ENCODE measurements at regions not wholly inside any gene's neighbourhood (a gene's known extent, or its start where the extent isn't known, plus 50 kb on each side); places are given as distances from the start of the nearest gene placed in this dataset.
"Not testable (repeated sequence)": the region's sequence is repeated elsewhere in the genome, so short reads cannot be mapped to it uniquely, and the experiment has no call there.

DNA sequence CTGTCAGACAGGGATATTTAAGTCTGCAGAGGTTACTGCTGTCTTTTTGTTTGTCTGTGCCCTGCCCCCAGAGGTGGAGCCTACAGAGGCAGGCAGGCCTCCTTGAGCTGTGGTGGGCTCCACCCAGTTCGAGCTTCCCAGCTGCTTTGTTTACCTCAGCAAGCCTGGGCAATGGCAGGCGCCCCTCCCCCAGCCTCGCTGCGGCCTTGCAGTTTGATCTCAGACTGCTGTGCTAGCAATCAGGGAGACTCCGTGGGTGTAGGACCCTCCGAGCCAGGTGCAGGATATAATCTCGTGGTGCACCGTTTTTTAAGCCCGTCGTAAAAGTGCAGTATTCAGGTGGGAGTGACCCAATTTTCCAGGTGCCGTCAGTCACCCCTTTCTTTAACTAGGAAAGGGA lies 78.4 kb upstream of the HAPLN1 start:
- TF ChIP-seq TAF1 (IDR thresholded peaks at IDR 0.05; ENCODE audit: borderline replicate concordance, low read depth, low read length); RCOR1 (IDR thresholded peaks at IDR 0.05; ENCODE audit: low read length); EP300 (IDR thresholded peaks at IDR 0.05; ENCODE audit: borderline replicate concordance in 1 of 2, low read depth in 1 of 2, low read length in 1 of 2); RAD21 (IDR thresholded peaks at IDR 0.05; ENCODE audit: low read length); EZH2phosphoT487 (IDR thresholded peaks at IDR 0.05; ENCODE audit: borderline replicate concordance, low read depth); YY1 (IDR thresholded peaks at IDR 0.05; ENCODE audit: low read depth): not testable (repeated sequence)
- TF ChIP-seq, protein P1, sequence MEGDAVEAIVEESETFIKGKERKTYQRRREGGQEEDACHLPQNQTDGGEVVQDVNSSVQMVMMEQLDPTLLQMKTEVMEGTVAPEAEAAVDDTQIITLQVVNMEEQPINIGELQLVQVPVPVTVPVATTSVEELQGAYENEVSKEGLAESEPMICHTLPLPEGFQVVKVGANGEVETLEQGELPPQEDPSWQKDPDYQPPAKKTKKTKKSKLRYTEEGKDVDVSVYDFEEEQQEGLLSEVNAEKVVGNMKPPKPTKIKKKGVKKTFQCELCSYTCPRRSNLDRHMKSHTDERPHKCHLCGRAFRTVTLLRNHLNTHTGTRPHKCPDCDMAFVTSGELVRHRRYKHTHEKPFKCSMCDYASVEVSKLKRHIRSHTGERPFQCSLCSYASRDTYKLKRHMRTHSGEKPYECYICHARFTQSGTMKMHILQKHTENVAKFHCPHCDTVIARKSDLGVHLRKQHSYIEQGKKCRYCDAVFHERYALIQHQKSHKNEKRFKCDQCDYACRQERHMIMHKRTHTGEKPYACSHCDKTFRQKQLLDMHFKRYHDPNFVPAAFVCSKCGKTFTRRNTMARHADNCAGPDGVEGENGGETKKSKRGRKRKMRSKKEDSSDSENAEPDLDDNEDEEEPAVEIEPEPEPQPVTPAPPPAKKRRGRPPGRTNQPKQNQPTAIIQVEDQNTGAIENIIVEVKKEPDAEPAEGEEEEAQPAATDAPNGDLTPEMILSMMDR (IDR thresholded peaks at IDR 0.05), result not testable (repeated sequence)
- TF ChIP-seq, protein P2, sequence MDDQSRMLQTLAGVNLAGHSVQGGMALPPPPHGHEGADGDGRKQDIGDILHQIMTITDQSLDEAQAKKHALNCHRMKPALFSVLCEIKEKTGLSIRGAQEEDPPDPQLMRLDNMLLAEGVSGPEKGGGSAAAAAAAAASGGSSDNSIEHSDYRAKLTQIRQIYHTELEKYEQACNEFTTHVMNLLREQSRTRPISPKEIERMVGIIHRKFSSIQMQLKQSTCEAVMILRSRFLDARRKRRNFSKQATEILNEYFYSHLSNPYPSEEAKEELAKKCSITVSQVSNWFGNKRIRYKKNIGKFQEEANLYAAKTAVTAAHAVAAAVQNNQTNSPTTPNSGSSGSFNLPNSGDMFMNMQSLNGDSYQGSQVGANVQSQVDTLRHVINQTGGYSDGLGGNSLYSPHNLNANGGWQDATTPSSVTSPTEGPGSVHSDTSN (IDR thresholded peaks at IDR 0.05), result not testable (repeated sequence)
- TF ChIP-seq, protein P3, sequence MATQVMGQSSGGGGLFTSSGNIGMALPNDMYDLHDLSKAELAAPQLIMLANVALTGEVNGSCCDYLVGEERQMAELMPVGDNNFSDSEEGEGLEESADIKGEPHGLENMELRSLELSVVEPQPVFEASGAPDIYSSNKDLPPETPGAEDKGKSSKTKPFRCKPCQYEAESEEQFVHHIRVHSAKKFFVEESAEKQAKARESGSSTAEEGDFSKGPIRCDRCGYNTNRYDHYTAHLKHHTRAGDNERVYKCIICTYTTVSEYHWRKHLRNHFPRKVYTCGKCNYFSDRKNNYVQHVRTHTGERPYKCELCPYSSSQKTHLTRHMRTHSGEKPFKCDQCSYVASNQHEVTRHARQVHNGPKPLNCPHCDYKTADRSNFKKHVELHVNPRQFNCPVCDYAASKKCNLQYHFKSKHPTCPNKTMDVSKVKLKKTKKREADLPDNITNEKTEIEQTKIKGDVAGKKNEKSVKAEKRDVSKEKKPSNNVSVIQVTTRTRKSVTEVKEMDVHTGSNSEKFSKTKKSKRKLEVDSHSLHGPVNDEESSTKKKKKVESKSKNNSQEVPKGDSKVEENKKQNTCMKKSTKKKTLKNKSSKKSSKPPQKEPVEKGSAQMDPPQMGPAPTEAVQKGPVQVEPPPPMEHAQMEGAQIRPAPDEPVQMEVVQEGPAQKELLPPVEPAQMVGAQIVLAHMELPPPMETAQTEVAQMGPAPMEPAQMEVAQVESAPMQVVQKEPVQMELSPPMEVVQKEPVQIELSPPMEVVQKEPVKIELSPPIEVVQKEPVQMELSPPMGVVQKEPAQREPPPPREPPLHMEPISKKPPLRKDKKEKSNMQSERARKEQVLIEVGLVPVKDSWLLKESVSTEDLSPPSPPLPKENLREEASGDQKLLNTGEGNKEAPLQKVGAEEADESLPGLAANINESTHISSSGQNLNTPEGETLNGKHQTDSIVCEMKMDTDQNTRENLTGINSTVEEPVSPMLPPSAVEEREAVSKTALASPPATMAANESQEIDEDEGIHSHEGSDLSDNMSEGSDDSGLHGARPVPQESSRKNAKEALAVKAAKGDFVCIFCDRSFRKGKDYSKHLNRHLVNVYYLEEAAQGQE (IDR thresholded peaks at IDR 0.05; ENCODE audit: low read depth, low read length), result not testable (repeated sequence)

Measured in SK-N-SH (cell line).